DMS79 treated with DMSO at 0.1 percent for 48 hours (cell line): ENCODE measurements at regions not wholly inside any gene's neighbourhood (a gene's known extent, or its start where the extent isn't known, plus 50 kb on each side); places are given as distances from the start of the nearest gene placed in this dataset.
A peak's percentile ranks its signal among the peaks of the same experiment; 100 is the strongest.
"Not testable (repeated sequence)": the region's sequence is repeated elsewhere in the genome, so short reads cannot be mapped to it uniquely, and the experiment has no call there.

Experiments
- DNase-seq: peaks from one replicate; lab custom pipeline; 2025; lab: John Stamatoyannopoulos, UW

DNA sequence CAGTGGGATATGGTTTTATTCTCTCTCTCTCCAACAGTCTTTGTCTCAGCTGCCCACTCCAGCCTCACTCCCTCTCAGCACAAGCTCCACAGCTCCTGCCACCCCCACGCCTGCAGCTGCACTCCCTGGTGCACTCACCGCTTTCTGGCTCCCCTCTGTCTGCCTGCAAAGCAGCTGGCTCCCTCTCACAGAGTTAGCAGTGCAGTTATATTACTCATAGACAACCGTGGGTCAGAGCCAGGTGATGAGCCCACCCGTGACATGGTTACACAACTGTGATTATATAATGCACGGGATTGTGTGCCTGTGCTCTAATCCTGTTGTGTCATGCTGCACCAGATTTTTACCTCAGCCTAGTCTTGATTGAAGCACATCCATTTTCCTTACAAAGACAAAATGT, 276.9 kb upstream of the CHAC2 start:
- peak; percentile 41 for DNase-seq

DNA sequence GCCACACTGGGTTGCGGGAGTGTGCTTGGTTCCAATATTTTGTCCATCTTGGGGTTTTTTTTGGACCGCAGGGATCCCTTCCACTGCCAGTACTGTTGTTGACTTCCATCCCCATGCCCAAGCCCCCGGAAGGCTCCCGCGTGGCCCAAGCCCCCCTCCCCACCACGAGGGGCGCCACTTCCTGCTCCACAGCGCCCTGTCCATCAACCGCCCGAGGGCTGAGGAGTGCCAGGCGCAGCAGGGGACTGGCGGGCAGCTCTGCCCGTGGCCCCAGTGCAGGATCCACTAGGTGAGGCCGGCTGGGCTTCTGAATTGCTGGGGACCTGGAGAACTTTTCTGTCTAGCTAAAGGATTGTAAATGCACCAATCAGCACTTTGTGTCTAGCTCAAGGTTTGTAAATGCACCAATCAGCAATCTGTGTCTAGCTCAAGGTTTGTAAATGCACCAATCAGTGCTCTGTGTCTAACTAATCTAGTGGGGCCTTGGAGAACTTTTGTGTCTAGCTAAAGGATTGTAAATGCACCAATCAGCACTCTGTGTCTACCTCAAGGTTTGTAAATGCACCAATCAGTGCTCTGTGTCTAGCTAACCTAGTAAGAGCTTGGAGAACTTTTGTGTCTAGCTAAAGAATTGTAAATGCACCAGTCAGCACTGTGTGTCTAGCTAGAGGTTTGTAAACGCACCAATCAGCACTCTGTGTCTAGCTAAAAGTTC, 281.3 kb upstream of the CHAC2 start:
- not testable (repeated sequence) for DNase-seq

DNA sequence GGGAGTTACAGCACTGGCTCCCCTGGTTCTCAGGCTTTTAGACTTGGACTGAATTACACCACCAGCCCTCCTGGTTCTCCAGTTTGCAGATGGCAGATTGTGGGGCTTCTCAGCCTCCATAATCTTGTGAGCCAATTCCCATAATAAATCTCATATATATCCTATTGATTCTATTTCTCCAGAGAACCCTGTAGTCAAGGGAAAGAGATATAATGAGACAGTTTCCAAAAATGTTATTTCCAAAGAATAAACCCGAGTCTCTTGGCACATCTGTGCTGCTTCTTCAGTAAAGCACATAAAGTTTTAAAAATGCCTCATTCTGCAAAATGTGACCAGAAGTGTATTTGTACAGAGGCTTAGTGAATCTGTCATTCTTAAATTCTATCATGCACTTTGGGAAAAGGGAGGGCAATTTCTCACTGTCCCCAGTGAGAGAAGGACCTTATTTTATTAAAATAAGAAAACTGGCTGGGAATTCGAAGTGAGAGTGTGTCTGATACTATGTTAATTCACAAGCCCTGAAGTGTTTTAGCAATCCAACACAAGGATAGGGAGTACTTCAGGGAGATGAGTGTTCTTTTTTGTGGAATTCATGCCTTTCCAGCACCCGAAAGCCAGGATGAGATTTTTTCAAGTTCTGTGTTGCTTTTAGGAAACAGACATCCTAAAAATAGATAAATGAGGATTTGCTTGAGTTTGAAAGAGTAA, 282.4 kb upstream of the CHAC2 start:
- no peak for DNase-seq

DNA sequence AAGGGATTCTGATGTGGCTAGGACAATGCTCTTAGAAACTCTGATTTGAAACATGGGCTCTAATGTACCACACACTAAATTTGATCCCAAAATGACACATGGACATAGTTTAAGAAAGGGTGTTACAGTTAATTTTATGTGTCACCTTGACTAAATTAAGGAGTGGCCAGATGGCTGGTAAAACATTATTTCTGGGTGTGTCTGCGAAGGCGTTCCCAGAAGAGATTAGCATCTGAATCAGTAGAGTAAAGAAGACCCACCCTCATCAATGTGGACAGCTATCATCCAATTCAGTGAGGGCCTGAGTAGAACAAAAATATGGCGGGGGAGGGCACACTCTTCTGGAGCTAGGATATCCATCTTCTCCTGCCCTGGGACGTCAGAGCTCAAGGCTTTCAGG, 283.1 kb upstream of the CHAC2 start:
- no peak for DNase-seq

DNA sequence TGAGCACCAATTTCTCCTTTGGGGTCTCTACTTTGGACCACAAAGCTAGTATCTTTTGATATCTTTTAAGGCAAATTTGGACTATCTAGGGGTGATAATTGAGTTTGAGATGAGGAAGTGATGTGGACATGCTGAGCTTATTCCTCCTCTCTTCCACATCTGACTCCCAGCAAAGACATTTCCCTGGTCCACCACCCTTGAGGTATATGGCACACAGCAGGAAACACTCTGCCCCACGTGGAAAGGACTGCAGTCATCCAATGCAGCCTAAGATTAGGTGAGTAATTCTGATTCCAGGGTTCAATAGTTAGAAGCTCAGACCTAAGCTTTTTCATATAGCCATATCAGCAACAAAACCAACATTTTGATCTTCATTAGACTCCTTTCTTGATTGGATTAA, 290.1 kb upstream of the CHAC2 start:
- DNase-seq, result no peak

DNA sequence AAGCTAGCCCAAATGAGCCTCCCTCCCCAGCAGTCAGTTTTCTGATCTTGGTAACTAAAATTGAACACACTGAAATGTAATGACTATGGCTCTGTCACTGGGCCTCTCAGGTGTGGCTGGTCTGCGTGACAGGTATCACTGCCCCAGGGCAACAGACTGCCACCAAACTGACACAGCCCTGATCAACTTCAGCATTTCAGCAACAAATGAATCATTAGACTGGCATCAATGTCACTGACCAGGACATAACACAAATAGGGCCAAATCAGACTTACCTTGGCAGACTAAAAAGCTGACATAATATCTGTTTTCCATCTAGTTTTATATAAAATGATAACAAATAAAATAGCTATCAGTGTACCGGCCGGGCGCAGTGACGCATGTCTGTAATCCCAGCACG, 290.8 kb upstream of the CHAC2 start:
- DNase-seq, result no peak

DNA sequence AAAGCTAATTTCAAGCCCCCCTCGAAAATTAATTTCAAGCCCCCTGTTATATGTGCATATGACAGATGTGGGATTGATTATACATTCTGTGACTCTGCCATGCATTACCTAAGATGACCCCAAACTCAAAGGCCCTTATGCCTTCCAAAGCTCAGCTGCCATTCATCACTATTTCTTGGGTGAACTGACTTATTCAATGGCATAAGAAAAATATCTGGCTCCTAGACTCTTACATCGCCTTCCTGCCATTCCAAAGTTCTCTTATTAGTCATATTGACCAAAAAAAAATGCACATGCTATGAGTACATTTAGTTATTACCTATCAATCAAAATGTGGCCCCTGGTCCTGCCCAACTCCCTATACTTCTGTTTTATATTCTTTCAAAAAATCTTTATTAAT, 291.8 kb upstream of the CHAC2 start:
- no peak for DNase-seq

DNA sequence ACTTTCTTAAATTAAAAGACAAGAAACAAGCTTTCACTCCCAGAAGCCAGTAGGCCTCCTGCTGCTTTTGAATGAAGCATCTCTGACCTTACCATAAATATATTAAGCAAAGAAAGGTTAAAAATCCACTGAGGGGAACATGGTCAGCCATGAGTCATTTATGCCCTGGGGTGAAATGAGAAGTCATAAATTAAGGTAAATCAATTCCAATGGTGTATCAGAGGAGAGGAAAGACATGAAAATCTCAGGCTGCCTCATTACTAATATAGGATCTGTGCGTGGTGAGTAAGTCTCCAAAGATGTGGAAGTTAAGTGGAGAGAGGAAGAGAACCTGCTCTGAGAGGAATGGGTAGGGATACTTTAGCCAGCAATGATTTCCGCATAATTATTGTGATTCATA, 292.3 kb upstream of the CHAC2 start:
- DNase-seq, result no peak

DNA sequence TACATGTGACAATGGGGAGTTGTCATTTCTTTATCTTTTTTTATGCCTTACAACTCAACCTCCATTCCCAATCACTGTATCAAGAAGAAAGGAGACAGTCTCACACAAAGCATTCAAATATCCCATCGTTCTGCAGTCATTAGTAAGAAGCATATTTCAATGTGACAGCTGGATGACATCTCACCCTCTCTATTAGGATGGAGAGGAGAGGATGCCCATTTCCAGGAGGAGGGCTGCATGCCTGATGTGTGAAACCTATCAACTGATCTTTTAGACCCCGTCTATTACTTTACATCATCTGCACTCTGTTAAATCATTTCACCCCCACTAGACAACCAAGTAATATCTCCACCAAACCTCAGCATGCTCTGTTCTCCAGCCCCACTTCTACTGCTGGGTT, 292.7 kb upstream of the CHAC2 start:
- no peak for DNase-seq

DNA sequence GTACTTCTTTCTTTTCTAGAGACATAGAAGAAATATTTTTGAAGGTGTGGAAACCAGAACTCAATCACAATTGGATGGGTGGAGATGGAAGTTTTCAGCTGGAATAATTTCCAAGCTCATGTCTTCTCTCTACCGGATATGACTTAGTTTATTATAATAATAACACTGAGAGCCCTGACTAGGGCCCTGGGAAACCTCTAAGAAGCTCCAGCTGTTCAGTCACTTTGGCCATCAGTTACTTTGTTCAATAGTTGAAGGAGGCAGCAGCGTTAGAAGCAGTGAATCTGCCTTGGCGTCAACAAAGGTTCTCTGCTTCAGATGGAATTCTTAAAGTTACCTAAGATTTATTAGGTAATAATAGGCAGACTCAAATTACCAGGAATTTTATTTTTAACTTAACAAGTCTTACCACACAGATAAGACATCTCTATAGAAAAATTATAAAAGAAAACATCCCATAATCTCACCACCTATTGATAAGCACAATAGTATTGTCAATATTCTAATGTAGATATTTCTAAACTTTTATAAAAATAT, 293.8 kb upstream of the CHAC2 start:
- no peak for DNase-seq

DNA sequence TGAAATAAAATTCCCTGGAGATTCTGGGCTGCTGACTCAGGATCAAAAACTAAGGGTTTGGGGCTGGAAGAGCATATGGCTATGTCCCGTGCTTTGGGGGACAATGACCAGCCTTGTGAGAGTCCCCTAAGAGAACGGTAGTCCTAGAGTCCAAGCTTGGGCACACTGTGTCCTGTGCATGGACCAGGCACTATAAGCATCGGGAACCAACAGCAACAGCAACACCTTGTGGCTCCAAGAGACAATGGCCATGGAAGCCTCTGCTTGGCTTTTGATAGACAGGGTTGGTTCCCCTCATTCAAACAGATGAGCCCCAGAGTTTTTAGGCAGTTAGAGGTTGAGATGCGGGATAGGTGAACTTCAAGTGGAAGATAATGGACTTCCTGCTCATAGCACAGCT, 294.4 kb upstream of the CHAC2 start:
- DNase-seq, result no peak

DNA sequence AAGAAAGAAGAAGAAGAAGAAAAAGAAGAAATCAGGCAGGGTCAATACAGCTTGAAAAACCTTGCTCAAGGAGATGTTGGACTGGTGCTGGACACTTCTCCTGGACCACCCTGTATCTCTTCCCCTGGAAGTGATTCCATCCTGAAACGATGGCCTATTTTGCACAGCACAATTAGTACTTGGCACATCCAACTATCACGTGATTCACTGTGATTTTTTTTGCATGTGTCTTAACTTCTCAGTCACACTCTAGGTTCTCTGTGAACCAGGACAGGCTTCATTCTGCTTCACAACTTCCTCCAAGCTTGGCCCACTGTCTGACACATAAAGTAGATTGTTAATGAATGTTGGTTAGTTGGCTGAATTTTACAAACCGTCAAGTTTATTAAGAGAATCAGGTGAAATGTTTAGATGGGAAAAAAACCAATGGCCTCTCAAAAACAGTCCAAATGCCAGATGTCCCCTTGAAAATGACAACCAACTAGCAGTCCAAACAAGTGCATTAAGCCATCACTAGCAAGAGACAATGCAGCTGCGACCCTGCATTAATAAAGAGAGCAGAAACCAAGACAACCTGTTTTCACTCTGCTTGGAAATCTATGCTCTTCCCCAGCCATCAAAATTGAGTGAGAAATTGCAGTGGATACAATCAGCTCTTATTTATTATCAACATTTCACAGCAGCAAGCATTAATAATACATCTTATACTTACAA, 300.0 kb upstream of the CHAC2 start:
- no peak for DNase-seq

DNA sequence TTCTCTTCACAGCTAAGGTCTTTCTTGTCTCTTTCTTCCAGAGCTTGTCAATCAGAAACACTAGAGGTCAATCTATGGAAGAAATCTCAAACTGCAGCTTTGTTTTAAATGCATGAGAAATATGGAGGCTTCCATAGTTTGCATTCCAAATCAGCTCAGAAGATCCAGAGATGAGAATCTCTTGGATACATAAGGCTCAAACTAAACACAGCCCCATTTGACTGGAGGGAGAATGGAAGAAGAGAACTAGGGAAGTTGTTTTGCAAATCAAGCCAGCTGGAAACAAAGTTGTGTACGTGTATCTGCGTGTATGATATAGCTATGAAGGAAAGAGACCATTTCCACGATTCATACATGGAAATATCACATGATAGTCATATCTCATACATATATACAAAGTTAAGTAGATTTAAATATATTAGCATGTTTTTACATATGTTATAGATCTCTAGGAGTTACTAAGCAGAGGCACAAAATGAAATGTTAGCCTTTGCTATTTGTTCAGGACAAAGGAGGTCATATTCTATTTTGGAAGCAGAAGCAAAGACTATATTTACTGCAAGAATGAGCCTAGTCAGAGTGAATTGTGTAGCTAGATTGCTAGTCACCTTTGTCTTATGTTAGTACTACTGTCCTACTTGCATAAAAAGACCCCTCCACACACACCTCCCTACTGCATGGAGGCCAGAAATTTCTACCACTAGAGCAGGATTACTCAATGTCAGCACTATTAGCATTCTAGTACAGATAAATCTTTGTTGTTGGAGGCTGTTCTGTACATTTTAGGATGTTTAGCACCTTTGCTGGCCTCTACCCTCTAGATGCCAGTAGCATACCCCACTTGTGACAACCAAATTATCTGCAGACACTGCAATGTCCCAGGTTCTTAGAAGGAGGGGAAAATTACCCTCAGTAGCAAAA, 303.5 kb upstream of the CHAC2 start:
- no peak for DNase-seq

DNA sequence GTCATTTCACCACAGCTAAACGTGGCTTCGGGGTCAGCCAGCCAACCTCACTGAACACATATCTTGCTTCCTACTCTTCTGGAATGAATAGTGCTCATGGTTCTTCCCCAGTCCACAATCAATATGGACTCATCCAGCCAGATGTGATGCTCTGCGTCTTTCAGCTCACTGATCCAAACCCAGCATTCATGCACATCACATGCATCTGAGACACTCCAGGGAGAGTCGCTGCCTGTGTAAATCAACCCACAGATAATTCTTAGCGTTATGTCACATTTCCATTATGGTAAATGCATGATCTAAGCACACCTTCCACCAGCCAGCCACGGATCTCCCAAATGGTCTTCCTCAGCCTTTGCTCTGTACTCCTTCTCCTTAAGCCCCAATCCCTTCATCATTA, 306.7 kb upstream of the CHAC2 start:
- no peak for DNase-seq

DNA sequence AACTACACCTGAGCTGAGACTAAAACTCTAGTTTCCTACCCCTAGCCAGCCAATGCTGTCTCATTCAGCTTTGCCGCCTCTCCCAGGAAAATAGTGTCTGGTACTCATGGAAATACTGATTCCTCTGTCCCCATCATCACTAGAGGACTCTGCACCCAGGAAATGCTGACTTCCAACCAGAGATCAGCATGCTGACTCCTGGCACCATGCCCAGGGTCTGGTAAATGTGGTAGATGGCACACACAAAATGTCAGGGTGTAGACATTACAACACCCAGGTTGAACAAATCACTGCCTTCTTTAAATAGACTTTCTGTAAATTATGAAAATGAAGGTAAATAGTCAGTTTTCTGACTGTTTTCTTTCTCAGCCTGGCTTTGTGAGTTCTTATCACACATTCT, 307.3 kb upstream of the CHAC2 start:
- DNase-seq, result no peak

DNA sequence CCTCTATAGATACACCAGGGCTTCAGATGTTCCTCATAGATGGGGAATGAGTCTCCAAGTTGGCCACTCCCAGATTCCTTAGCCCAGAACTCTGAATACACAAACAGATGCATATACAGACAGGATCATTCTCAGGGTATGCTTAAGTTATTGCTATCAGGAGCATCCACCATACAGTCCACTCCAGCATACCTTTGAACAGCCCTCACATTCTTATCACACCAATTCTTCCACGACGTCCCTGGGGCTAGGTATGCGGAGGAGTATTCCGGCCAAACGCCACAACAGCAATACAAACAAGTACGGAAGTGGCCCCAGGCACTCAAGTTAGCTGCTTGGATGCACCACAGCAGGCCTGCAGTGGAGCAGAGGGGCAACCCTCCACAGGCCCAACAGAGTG, 312.5 kb upstream of the CHAC2 start:
- DNase-seq, result no peak

DNA sequence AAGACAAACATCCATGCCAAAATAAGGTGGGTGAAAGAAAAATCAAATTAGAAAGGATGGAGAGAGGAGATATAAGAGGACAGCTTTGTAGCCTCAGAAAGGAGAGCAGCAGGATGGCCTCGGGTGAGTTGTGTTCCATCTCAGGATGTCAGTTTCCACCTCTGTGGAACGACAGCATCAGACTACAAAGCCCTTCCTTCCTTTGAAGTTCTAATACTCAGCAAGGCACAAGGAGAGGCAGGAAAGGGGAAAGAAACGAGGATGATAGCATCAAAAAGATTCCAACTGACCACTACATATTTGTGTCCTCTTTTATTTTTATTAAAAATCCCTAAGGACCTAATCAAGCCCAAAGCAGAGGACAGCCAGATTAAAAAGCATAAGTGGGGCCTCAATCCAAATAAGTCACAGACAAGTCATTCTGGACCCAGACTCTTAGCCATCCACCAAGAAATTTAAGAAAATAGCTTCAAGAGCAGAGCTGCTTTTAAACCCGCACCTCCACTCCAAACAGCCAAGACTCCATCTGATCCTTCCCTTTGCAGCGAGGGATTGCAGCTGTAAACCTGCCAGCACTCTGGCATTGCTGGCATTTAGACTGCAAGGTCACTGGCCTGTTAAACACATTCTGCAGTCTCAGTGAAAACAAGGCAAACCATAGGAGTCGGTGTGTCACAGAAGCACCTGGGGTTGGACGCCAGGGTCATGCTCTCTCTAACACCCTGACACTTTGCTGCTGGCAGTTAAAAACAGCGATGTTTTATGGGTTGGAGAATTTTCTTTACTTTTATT, 314.5 kb upstream of the CHAC2 start:
- DNase-seq, result peak; percentile 18

DNA sequence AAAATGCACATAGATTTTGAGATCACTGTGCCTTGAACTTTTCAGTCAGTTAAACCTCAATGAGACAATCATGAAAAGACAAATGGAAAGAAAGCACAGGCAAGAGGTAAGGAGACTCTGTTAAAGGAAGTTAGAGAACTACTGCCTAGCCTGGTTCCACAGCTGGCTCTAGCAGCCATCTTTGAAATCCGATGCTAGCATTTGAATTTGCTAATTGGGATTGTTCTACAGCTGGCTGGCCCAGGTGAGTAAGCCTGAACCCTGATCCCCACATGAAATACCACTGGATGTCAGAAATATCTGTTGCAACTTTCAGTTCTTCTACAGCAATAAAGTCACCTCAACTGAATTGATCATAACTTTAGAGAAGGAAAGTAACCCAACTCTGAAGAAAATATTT, 315.2 kb upstream of the CHAC2 start:
- no peak for DNase-seq

DNA sequence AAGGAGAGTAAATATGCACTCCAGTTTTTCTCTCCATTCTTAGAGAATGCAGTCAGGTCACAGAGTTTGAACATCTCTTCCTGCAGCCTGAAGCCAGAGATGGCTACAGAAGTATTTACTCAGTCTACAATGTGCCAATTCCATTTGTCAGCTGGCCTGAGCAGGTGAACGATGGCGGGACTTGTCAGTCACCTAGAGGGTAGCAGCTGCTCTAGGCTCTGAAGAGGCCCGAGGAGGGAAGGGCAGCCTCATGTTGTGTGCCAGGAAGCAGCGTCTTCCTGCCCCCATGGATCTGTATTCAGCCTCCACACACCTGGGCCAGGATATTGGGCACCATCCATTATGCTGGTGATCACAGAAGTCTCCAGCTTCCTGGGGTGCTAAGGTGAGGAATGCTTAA, 316.7 kb upstream of the CHAC2 start:
- DNase-seq, result peak; percentile 86

DNA sequence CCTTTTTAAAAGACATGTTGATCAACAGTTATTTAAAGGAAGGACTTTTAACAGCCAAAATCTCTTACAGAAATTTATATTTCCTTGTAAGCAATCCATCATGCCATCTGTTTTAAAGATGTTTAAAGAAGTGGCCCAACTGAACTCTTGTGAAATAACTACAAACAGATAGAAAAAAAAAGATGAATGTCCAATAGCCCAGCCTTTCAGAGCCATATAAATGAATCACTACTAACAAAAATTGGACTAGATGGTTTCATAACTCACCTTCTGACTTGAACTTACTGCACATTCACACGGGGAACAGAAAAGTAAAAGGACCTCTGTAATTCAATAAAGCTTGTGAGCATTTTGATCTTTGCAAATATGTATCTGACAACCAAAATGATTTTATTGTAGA, 319.0 kb upstream of the CHAC2 start:
- DNase-seq, result no peak

DNA sequence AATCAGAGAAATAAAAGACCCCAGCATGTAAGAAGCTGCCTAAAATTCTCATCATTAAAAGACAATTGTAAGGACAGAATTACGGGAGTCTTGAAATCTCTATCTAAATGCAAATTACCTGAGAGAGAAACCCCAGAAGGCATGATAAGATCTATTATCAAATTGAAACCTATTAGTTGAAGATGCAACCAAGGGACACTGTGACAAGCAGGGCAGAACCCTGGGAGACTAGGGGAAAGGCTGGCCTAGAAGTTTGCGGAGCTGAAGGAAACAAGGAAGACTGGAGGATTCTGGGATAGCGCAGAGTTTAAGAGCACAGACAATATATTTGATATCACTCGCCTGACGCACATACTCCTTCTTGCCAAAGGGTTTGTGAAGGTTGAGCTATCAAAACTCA, 319.5 kb upstream of the CHAC2 start:
- no peak for DNase-seq
